NCI-H524 treated with DMSO at 0.1 percent for 48 hours (cell line): ENCODE measurements at regions not wholly inside any gene's neighbourhood (a gene's known extent, or its start where the extent isn't known, plus 50 kb on each side); places are given as distances from the start of the nearest gene placed in this dataset.

ENCODE experiments used
- DNase-seq: peaks from one replicate; lab custom pipeline; 2025; lab: John Stamatoyannopoulos, UW

GRCh38 chr21:18954441-18954844 is 550.9 kb upstream of the TMPRSS15 start:
- no peak for DNase-seq

DNA sequence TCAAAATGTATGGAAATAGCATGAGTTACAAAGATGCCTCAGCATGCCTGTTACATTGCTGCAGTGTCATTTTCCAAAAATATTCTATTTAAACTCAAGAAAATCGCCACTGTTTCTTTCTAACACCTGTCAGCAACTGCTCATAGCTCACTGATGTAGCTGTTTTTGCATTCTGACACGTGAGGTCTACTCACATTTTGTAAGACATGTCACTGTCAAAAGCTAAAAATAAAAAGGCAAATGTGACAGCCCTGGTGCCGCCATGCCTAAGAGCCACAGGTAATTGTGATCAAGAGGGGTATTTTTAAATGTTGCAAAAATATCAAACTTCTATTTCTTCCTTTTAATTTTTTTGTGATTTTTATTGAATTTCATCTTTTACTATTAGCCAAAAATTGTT is 556.2 kb upstream of the TMPRSS15 start:
- DNase-seq: no peak

DNA sequence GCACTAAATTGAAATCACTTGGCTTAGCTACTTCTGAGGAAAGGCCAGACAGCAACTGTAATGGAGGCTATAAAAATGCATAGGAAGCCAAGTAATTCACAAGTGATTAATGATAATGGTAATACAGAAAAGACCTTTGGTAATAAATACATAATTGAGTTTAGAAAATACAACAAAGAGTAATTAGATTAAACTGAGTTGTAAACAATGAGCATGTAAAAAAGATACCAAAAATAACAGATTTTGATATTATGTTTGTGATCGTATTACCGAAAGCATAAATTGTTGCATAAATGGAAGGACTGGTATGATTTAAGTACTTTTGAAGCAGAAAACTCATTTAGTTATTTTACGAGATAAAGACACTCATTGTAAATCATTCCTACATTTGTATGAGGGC is 556.7 kb upstream of the TMPRSS15 start:
- no peak for DNase-seq

DNA sequence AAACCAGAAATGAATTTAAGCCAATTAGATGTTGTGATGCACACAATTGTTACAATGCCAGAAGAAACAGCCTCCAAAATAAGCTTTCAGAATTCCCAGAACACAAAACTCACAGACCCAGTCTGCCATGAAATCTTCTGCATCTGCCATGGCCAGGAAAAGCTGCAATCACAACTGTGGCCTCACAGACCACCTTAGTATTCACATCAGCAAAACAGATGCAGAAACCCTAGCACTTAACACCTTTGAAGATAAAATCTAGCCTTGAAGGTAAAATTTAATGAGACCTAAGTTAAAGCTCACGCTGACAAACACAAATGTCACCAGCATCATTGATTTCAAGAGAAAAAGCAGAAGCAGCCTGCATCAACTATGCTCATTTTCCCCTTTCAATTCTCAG is 566.8 kb upstream of the TMPRSS15 start:
- no peak for DNase-seq

- DNase-seq: no peak
These were observed 567.4 kb upstream of the TMPRSS15 start for GRCh38 chr21:18970941-18971340.

DNA sequence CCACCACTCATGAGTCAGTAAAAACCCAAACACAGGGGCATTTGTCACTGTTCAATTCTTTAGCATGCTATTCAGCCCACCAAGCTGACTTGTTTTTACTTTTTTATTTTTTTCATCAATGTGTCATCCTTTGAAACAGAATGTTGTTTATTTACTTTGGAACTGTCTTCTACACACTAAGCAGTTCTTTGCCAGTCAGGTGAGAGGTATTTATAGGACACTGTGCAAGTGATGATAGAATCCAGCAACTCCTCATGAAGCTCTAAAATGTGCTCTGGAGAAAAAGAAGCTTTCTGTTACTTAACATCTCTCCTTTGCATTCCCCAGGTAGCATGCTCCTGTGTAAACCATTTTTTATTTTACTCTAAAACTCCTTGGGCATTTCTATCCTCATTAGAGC is 582.0 kb upstream of the TMPRSS15 start:
- no peak for DNase-seq

GRCh38 chr21:18986197-18986596 is 582.6 kb upstream of the TMPRSS15 start:
- no peak for DNase-seq

DNA sequence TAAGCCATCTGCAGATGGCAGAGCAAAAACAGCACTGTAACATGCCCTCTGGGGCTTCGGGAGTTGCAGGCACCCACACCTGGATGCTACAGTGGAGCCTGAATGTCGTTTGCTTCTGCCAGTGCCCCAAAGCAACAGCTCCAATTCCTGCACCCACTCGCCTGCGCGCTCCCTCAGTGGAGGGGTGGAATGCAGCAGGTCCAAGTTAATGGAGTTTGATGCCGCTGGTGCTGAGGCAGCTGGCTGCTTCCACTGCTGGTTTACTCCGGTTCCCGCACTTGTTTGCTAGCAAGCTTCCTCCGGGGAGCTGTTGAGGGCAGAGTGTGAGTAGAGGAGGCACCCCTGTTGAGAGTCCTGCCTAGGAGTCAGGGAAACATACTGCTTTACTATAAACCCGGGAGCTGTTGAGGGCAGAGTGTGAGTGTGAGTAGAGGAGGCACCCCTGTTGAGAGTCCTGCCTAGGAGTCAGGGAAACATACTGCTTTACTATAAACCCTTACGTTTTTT is 584.0 kb upstream of the TMPRSS15 start:
- DNase-seq: peak; percentile 17

DNA sequence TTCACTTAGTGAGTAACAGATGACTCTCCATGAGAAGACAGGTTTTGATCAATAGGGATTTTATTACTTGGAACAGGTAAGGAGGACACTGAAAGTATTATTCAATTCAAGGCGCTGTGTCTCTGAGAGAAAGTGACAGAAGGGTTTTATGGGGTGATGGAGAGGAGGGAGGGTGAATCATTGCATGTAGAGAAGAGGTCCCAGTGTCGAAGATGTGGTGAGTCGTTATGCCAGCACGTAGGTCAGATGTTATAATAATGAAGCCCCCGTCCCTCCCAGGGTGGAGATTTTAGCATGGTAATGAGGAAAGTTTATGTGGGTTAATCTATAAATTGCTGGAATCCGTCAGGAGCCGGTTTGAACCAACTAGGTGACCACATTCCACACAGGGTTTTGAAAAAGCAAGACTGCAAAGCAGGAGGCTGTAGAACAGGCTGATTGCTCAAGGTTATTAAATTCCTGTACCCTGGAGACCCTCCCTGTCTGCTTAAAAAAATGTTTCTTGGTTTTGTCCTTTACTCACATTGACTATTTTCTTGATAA is 586.4 kb upstream of the TMPRSS15 start:
- DNase-seq: no peak

DNA sequence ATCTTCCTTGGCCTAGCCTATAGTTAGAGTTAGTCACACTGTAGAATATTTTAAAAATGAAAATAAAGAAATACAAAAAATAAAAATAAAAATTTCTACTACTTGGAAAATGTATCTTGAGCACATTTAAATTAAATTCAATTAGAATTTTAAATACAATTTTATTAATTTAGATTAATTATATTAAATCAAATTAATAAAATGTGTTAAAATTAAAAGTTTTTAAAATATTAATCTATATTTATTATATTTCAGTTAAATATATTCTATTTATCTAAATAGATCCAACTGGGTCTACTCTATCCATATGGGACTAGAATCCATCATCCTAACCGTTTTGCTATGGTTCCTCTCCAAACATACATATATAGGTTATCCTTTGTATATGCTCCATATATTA is 588.3 kb upstream of the TMPRSS15 start:
- DNase-seq: no peak

- DNase-seq: no peak
These were observed 606.7 kb upstream of the TMPRSS15 start for GRCh38 chr21:19010251-19010650.

- DNase-seq: no peak
These were observed 607.4 kb upstream of the TMPRSS15 start for GRCh38 chr21:19010996-19011395.

- no peak for DNase-seq
These were observed 607.9 kb upstream of the TMPRSS15 start for GRCh38 chr21:19011451-19011850.

- no peak for DNase-seq
These were observed 610.3 kb upstream of the TMPRSS15 start for GRCh38 chr21:19013916-19014315.

DNA sequence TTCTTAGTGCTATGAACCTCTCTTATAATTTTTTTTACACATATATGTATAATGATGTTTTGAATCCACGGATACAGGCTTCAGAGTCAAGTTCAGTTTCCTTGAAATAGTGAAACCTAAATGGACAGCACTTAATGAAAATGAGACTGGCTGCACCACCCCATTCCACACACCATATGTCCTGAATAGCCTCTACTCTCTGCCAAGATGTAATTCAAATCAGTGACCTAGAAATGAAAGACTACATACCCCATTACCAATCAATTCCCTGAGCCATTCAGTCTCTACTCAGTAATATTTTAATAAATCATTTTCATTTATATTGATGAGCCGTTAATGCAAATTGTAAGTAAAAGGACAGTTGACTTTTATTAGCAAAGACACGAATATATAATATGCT is 614.9 kb upstream of the TMPRSS15 start:
- DNase-seq: no peak

DNA sequence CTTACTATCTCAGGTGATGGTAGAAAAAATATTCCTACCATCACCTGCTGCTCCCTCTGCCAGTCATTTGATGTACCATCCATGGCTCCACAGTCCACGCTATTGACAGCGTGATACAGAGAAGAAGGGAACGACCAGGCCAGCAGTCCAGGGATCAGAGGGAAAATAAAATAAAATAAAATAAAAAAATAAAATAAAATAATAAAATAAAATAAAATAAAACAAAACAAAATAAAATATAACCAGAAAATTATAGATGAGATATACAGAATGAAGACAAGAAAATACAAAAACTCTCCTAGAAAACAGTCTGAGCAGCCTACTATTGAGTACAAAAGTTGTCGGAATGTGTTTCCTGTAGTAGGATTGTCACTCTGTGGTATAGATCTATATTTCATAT is 619.4 kb upstream of the TMPRSS15 start:
- no peak for DNase-seq

GRCh38 chr21:19026911-19027310 is 623.3 kb upstream of the TMPRSS15 start:
- peak; percentile 75 for DNase-seq

DNA sequence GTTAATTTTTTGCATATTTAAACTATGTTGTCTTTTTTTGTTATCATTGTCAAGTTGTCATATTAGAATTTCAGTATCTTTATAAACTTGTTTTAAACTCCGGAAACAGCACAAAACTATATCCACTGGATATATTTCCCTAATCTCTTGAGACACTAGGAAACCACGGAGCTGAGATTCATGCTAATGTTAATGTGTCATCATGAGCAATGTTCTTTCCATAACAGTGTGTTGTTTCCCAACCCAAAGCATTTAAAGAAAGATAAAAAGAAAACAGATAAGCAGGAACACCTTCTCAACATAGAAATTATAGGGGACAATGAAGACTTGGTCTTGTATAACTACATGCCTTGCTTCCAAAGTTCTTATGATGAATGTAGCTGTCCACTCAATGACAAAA is 626.2 kb upstream of the TMPRSS15 start:
- no peak for DNase-seq

DNA sequence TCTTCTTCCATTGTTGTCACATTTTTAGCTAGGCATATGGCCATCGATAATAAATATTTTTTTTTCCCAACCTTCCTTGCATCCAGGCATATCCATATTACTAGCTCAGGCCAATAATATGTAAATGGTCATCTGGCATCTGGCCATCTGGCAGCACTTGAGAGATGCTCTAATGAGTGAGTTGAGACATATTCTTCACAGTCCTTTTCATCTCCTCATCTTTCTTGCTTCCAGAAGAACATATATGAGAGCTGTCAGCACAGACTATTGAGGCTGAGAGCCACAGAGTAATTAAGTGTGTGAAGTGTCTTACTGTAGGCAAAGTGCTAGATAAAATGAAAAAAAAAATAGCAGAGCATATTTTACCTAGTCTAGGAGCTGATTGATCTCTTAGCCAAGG is 628.4 kb upstream of the TMPRSS15 start:
- peak; percentile 90 for DNase-seq

- DNase-seq: peak; percentile 38
These were observed 630.5 kb upstream of the TMPRSS15 start for GRCh38 chr21:19034041-19034440.

- DNase-seq: no peak
These were observed 631.0 kb upstream of the TMPRSS15 start for GRCh38 chr21:19034560-19034959.

DNA sequence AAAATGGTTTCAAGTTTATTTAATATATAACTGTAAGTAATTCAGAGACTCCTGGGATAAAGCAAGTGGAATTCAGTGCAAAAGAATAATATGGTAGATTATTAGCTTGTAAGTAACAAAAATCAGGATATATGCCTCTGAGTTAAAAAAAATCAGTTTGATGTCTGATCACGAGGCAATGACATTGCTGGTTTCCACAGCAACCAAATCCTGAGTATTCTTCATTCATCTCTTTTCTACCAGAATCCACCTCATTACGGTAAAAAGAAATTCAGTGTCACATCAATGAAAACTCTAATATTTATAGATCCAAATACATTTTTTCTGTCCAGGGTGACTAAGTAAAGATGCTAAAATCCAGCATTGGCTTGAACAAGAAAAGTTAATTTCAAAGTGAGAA is 642.3 kb upstream of the TMPRSS15 start:
- DNase-seq: no peak

DNA sequence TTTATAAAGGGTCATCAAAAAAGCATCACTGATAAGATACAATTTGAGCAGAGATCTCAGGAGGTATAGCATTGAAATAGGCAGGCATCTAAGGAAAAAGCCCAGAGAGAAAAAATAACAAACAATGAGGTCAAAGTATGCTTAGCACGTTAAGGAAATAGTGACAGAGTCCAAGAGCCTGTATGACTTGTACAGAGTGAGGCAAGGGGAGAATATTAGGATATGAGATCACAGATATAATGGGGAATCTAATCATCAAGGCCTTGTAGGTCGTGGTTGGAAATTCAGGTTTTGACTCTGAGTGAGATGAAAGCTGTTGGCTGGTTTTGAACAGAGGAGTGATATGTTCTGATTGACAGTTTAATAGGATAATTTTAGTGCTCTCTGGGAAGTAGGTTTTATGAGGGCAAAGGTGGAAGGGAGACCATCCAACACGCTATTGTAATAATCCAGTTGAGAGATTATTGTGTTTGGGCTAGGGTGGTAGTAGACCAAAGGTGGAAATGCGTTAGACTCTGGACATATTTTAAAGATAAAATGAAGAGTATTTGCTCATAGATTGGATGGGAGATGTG is 644.6 kb upstream of the TMPRSS15 start:
- no peak for DNase-seq

DNA sequence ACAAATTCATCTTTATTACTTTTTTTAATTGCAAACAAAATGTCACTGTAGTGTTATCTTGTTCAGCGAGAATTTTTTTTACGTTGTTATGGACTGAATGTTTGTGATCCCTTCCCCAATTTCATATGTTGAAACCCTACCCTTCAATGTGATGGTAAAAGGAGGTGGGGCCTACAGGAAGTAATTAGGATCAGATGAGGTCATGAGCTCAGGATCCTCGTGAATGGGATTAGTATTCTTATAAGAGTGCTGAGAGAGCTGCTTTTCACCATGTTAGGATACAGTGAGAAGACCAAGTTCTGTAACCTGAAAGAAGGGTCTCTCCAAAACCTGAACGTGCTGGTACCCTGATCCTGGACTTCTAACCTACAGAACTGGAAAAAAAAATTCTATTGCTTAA is 646.0 kb upstream of the TMPRSS15 start:
- DNase-seq: peak; percentile 5
